IPS-20b (cell line): ENCODE measurements at regions not wholly inside any gene's neighbourhood (a gene's known extent, or its start where the extent isn't known, plus 50 kb on each side); places are given as distances from the start of the nearest gene placed in this dataset.

Experiments
- H3K27ac ChIP-seq: one replicate; pipeline ENCODE4 v1.5.1; 2013; ENCODE audit warnings: low read length
- H3K27me3 ChIP-seq: 2 replicates; pipeline ENCODE4 v1.6.1; 2013; ENCODE audit warnings: mild to moderate bottlenecking, low read length, inconsistent platforms; ENCODE audit not compliant: insufficient read depth
- H3K36me3 ChIP-seq: 2 replicates; pipeline ENCODE4 v1.6.1; 2013; ENCODE audit warnings: low read depth, mild to moderate bottlenecking, inconsistent platforms, low read length, moderate library complexity; ENCODE audit not compliant: insufficient read depth
- H3K4me1 ChIP-seq: 2 replicates; pipeline ENCODE4 v1.6.1; 2013; ENCODE audit warnings: mild to moderate bottlenecking, control low read depth, inconsistent platforms, low read length, moderate library complexity; ENCODE audit not compliant: insufficient read depth
- H3K4me3 ChIP-seq: 2 replicates; pipeline ENCODE4 v1.5.1; 2013; ENCODE audit warnings: mild to moderate bottlenecking, low read length, inconsistent platforms
- H3K9ac ChIP-seq: 2 replicates; pipeline ENCODE4 v1.6.1; 2013; ENCODE audit warnings: low read depth, mild to moderate bottlenecking, inconsistent platforms, low read length, moderate library complexity
- H3K9me3 ChIP-seq: 2 replicates; pipeline ENCODE4 v1.6.1; 2013; ENCODE audit warnings: mild to moderate bottlenecking, low read depth, low read length, inconsistent platforms; ENCODE audit not compliant: insufficient read depth

GRCh38 chr6:95365454-95365853 lies 211.9 kb upstream of the MANEA start:
- Histone ChIP-seq H3K27me3 (no peaks in the 10 kb centered on the region), H3K4me3 (no peak overlapping the region), H3K9me3 (no peaks in the 10 kb centered on the region), H3K36me3 (no peaks in the 10 kb centered on the region), H3K9ac (peak overlapping the region; percentile 23; the same call in 1 of the 2 replicates), H3K4me1 (peaks cover 19% of the 10 kb centered on the region), H3K27ac (peak overlapping the region; percentile 47)

- peaks cover 19% of the 10 kb centered on the region for H3K4me1 ChIP-seq
- peak overlapping the region; percentile 47 for H3K27ac ChIP-seq
- H3K36me3 ChIP-seq, result no peaks in the 10 kb centered on the region
- H3K9ac ChIP-seq, result no peak overlapping the region
- peak overlapping the region; percentile 14 for H3K4me3 ChIP-seq
- no peaks in the 10 kb centered on the region for H3K9me3 ChIP-seq
- H3K27me3 ChIP-seq, result no peaks in the 10 kb centered on the region
Observed at GRCh38 chr6:95366414-95366813, 210.9 kb upstream of the MANEA start.

GRCh38 chr6:95383878-95384277 lies 193.5 kb upstream of the MANEA start:
- Histone ChIP-seq H3K27me3 (no peaks in the 10 kb centered on the region), H3K27ac (no peak overlapping the region), H3K4me3 (no peak overlapping the region), H3K9ac (no peak overlapping the region), H3K9me3 (no peaks in the 10 kb centered on the region; the same call in 1 of the 2 replicates), H3K4me1 (no peaks in the 10 kb centered on the region), H3K36me3 (no peaks in the 10 kb centered on the region)

- H3K36me3 ChIP-seq, result no peaks in the 10 kb centered on the region
- no peak overlapping the region for H3K27ac ChIP-seq
- H3K9ac ChIP-seq, result no peak overlapping the region
- no peaks in the 10 kb centered on the region for H3K9me3 ChIP-seq
- H3K4me1 ChIP-seq, result no peaks in the 10 kb centered on the region
- no peaks in the 10 kb centered on the region for H3K27me3 ChIP-seq
- no peak overlapping the region for H3K4me3 ChIP-seq
Observed at GRCh38 chr6:95384988-95385387, 192.3 kb upstream of the MANEA start.

- no peak overlapping the region for H3K4me3 ChIP-seq
- no peak overlapping the region for H3K27ac ChIP-seq
- H3K27me3 ChIP-seq, result no peaks in the 10 kb centered on the region
- H3K9me3 ChIP-seq, result no peaks in the 10 kb centered on the region
- no peaks in the 10 kb centered on the region for H3K36me3 ChIP-seq
- no peaks in the 10 kb centered on the region for H3K4me1 ChIP-seq
- no peak overlapping the region for H3K9ac ChIP-seq
Observed at GRCh38 chr6:95387845-95388244, 189.5 kb upstream of the MANEA start.

- no peak overlapping the region for H3K27ac ChIP-seq
- H3K27me3 ChIP-seq, result no peaks in the 10 kb centered on the region
- H3K9me3 ChIP-seq, result no peaks in the 10 kb centered on the region
- no peak overlapping the region for H3K4me3 ChIP-seq
- H3K9ac ChIP-seq, result no peak overlapping the region
- no peaks in the 10 kb centered on the region for H3K36me3 ChIP-seq
- H3K4me1 ChIP-seq, result no peaks in the 10 kb centered on the region
Observed at GRCh38 chr6:95404777-95405176, 172.6 kb upstream of the MANEA start.

- Histone ChIP-seq H3K9ac (no peak overlapping the region), H3K36me3 (no peaks in the 10 kb centered on the region), H3K27ac (no peak overlapping the region), H3K27me3 (no peaks in the 10 kb centered on the region), H3K9me3 (no peaks in the 10 kb centered on the region), H3K4me3 (no peak overlapping the region), H3K4me1 (no peaks in the 10 kb centered on the region)
Observed at GRCh38 chr6:95408111-95408510, 169.2 kb upstream of the MANEA start.

- Histone ChIP-seq H3K4me3 (no peak overlapping the region), H3K9me3 (no peaks in the 10 kb centered on the region), H3K9ac (no peak overlapping the region), H3K27me3 (no peaks in the 10 kb centered on the region), H3K27ac (no peak overlapping the region), H3K36me3 (no peaks in the 10 kb centered on the region), H3K4me1 (no peaks in the 10 kb centered on the region)
Observed at GRCh38 chr6:95410168-95410567, 167.2 kb upstream of the MANEA start.

- Histone ChIP-seq H3K9me3 (no peaks in the 10 kb centered on the region; the same call in 1 of the 2 replicates), H3K27me3 (no peaks in the 10 kb centered on the region), H3K4me1 (no peaks in the 10 kb centered on the region)
Observed at GRCh38 chr6:95413789-95414188, 163.5 kb upstream of the MANEA start.

GRCh38 chr6:95417856-95418255 lies 159.5 kb upstream of the MANEA start:
- Histone ChIP-seq H3K36me3 (no peaks in the 10 kb centered on the region), H3K9me3 (peaks cover 18% of the 10 kb centered on the region), H3K27ac (no peak overlapping the region), H3K9ac (no peak overlapping the region), H3K4me3 (no peak overlapping the region), H3K4me1 (no peaks in the 10 kb centered on the region), H3K27me3 (no peaks in the 10 kb centered on the region)

More at GRCh38 chr6:95413789-95414188, 163.5 kb upstream of the MANEA start:
- Histone ChIP-seq H3K4me3 (no peak overlapping the region), H3K9ac (no peak overlapping the region), H3K27ac (no peak overlapping the region), H3K36me3 (no peaks in the 10 kb centered on the region)

GRCh38 chr6:95420792-95421191 lies 156.5 kb upstream of the MANEA start:
- no peak overlapping the region for H3K4me3 ChIP-seq
- H3K4me1 ChIP-seq, result no peaks in the 10 kb centered on the region
- no peak overlapping the region for H3K9ac ChIP-seq
- no peak overlapping the region for H3K27ac ChIP-seq
- no peaks in the 10 kb centered on the region for H3K36me3 ChIP-seq
- H3K27me3 ChIP-seq, result no peaks in the 10 kb centered on the region
- H3K9me3 ChIP-seq, result peaks cover 18% of the 10 kb centered on the region

- no peak overlapping the region for H3K27ac ChIP-seq
- no peaks in the 10 kb centered on the region for H3K4me1 ChIP-seq
- no peak overlapping the region for H3K4me3 ChIP-seq
- no peaks in the 10 kb centered on the region for H3K27me3 ChIP-seq
- H3K9me3 ChIP-seq, result peaks cover 18% of the 10 kb centered on the region
- H3K9ac ChIP-seq, result no peak overlapping the region
- no peaks in the 10 kb centered on the region for H3K36me3 ChIP-seq
Observed at GRCh38 chr6:95423331-95423730, 154.0 kb upstream of the MANEA start.
